ENCODE measurements at regions not wholly inside any gene's neighbourhood (a gene's known extent, or its start where the extent isn't known, plus 50 kb on each side); places are given as distances from the start of the nearest gene placed in this dataset.

- Histone ChIP-seq H4K5ac (ENCODE audit: insufficient read length, low read depth, low read length) (no peak overlapping the region), H3K14ac (ENCODE audit: insufficient read length) (no peak overlapping the region), H4K91ac (replicated peaks; ENCODE audit: insufficient read length, low read length) (no peak overlapping the region), H3K36me3 (ENCODE audit: control insufficient read depth in 2 of 4, insufficient read depth in 4 of 4, low read length in 3 of 4) (no peaks in the 10 kb centered on the region), H4K20me1 (replicated peaks in 1 of 2; ENCODE audit: control insufficient read depth in 1 of 2, insufficient read depth in 2 of 2, low read length in 2 of 2) (no peaks in the 10 kb centered on the region), H3K27me3 (replicated peaks in 1 of 4; ENCODE audit: control insufficient read depth in 3 of 4, extremely low read depth in 1 of 4, insufficient read depth in 3 of 4, low read length in 3 of 4) (no peaks in the 10 kb centered on the region), H2BK12ac (ENCODE audit: low read depth, low read length) (no peak overlapping the region), H2BK5ac (ENCODE audit: low read depth, low read length) (no peak overlapping the region), H3K27ac (ENCODE audit: low read depth, low read length) (no peak overlapping the region), H3K23ac (ENCODE audit: insufficient read length) (no peak overlapping the region), H3K56ac (replicated peaks; ENCODE audit: insufficient read length, low read depth, low read length) (no peak overlapping the region), H2AFZ (ENCODE audit: low read length) (no peak overlapping the region), H3K9me3 (ENCODE audit: insufficient read depth in 2 of 2, low read depth in 1 of 2, low read length in 1 of 2) (no peaks in the 10 kb centered on the region), H3K18ac (ENCODE audit: extremely low read depth, low read length) (no peak overlapping the region), H3K9ac (replicated peaks in 1 of 4; ENCODE audit: extremely low read depth in 1 of 4, low read depth in 3 of 4, low read length in 3 of 4) (no peak overlapping the region), H3K4me3 (ENCODE audit: extremely low read depth in 1 of 4, insufficient read depth in 2 of 4, low read depth in 3 of 4, low read length in 4 of 4) (no peak overlapping the region), H3K4ac (replicated peaks; ENCODE audit: insufficient read length, low read depth, low read length) (no peak overlapping the region), H3K4me2 (ENCODE audit: insufficient read depth in 1 of 2, low read depth in 2 of 2, low read length in 2 of 2) (no peak overlapping the region), H4K8ac (ENCODE audit: extremely low read depth, insufficient read depth, low read length) (no peak overlapping the region), H2BK15ac (ENCODE audit: low read length) (no peak overlapping the region), H3K23me2 (ENCODE audit: low read depth, low read length) (no peaks in the 10 kb centered on the region), H3K79me2 (ENCODE audit: control insufficient read depth in 1 of 2, insufficient read depth in 2 of 2, low read length in 2 of 2) (no peaks in the 10 kb centered on the region), H2AK5ac (ENCODE audit: low read depth, low read length) (no peak overlapping the region), H2BK120ac (replicated peaks; ENCODE audit: low read depth, low read length) (no peak overlapping the region), H2BK20ac (ENCODE audit: low read length) (no peak overlapping the region), H3K4me1 (replicated peaks in 1 of 4; ENCODE audit: control insufficient read depth in 3 of 4, insufficient read depth in 4 of 4, low read length in 3 of 4) (peaks cover 0 to 6% (median 0%) of the 10 kb centered on the region in 4 experiments; a peak in 1 of 7 replicates), H3K79me1 (ENCODE audit: low read depth, low read length) (no peaks in the 10 kb centered on the region)
- TF ChIP-seq SIN3A (conservative IDR thresholded peaks at IDR 0.05 in 1 of 2, IDR thresholded peaks at IDR 0.05 in 1 of 2; ENCODE audit: low read depth in 1 of 2, low read length in 2 of 2), result no peak
- TF ChIP-seq TBP (IDR thresholded peaks at IDR 0.05; ENCODE audit: low read depth, low read length), result no peak
- TF ChIP-seq GABPA (IDR thresholded peaks at IDR 0.05; ENCODE audit: borderline replicate concordance, insufficient read depth, low read length), result no peak
- no peak for TF ChIP-seq KDM5A (IDR thresholded peaks at IDR 0.05; ENCODE audit: low read length)
- TF ChIP-seq SP1 (IDR thresholded peaks at IDR 0.05; ENCODE audit: low read depth, low read length), result no peak
- no peak for TF ChIP-seq RNF2 (IDR thresholded peaks at IDR 0.05; ENCODE audit: borderline replicate concordance, low read depth, low read length, missing control alignments, poor library complexity, severe bottlenecking)
- FAIRE-seq (no peak), DNase-seq (ENCODE audit: low read depth in 1 of 2, low spot score in 2 of 2) (no peak)
- CTCF ChIA-PET (ENCODE audit: partially characterized antibody), result interaction anchor here (0.9 to 5.1 kb wide), 10 partner anchors 10 to 300 kb away, joined by 3 to 37 read pairs (median 4); no protein-coding TSS in a partner anchor
- POLR2A ChIA-PET (ENCODE audit: partially characterized antibody), result interaction anchor here (1.9 kb wide), 1 partner anchor 96 kb away, joined by 5 read pairs; no protein-coding TSS in a partner anchor
- 90% methylated on average over 5 of the region's 5 CpGs; no CpG with 5 or more reads in 1 of the 2 experiments for WGBS, 2 experiments (ENCODE audit: extremely low coverage in 1 of 2, insufficient coverage in 1 of 2, insufficient read length in 1 of 2, insufficient replicate concordance in 2 of 2, low coverage in 1 of 2, low lambda C conversion rate in 2 of 2, missing lambda C conversion rate in 1 of 2)
Observed at GRCh38 chr6:99147206-99147605, 199.5 kb upstream of the FBXL4 start.
